K562 (cell line): ENCODE measurements at regions not wholly inside any gene's neighbourhood (a gene's known extent, or its start where the extent isn't known, plus 50 kb on each side); places are given as distances from the start of the nearest gene placed in this dataset.

Experiments used
- CBX8 ChIP-seq: fragments of 200-600 bp; sonication (generic); IDR thresholded peaks from 2 replicates; pipeline ENCODE4 v1.6.1; 2012; ENCODE audit warnings: borderline replicate concordance, mixed run types, low read depth, mild to moderate bottlenecking, moderate library complexity, mixed read lengths, low read length, control low read depth, inconsistent platforms; ENCODE audit not compliant: poor library complexity, severe bottlenecking; ENCODE audit errors: extremely low read depth
- CTCF ChIP-seq, 3 experiments: IDR thresholded peaks in 2 of 3; conservative IDR thresholded peaks in 1 of 3; 2 replicates each; pipeline ENCODE4 v1.5.1; 2011 to 2012; ENCODE audit warnings: low read length in 3 of 3, mild to moderate bottlenecking in 3 of 3, control low read depth in 2 of 3, improper control_type of control experiment in 1 of 3, inconsistent platforms in 1 of 3, low read depth in 1 of 3, mixed read lengths in 1 of 3, moderate library complexity in 1 of 3; ENCODE audit not compliant: insufficient read depth in 2 of 3
- MAX ChIP-seq: sonication (generic); formaldehyde crosslinking; IDR thresholded peaks from 2 replicates; pipeline ENCODE4 v1.9.0; 2022; ENCODE audit warnings: mild to moderate bottlenecking, missing genetic modification reagents
- POLR2AphosphoS2 ChIP-seq: IDR thresholded peaks from 2 replicates; pipeline ENCODE4 v1.6.1; 2012; ENCODE audit warnings: low read length, improper control_type of control experiment
- POLR2AphosphoS5 ChIP-seq: IDR thresholded peaks from 2 replicates; pipeline ENCODE4 v1.6.1; 2011; ENCODE audit warnings: mild to moderate bottlenecking, low read depth, low read length, moderate library complexity; ENCODE audit not compliant: control insufficient read depth, insufficient read depth
- RBM17 ChIP-seq: fragments of 200-400 bp; formaldehyde crosslinking; IDR thresholded peaks from 2 replicates; pipeline ENCODE4 v1.6.1; 2017; ENCODE audit warnings: low read depth, mild to moderate bottlenecking, low read length, borderline replicate concordance
- SIN3B ChIP-seq: fragments of 450-650 bp; IDR thresholded peaks from 2 replicates; pipeline ENCODE4 v1.6.1; 2017; ENCODE audit warnings: low read depth, mild to moderate bottlenecking, moderate library complexity
- SMARCC2 ChIP-seq: fragments of 450-650 bp; IDR thresholded peaks from 2 replicates; pipeline ENCODE4 v1.6.1; 2017; ENCODE audit warnings: antibody characterized with exemption, moderate library complexity, mild to moderate bottlenecking, low read depth
- SOX6 ChIP-seq: fragments of 450-650 bp; IDR thresholded peaks from 2 replicates; pipeline ENCODE4 v1.6.1; 2014; ENCODE audit warnings: mild to moderate bottlenecking
- TAF1 ChIP-seq: IDR thresholded peaks from 2 replicates; pipeline ENCODE4 v1.6.1; 2011; ENCODE audit warnings: mild to moderate bottlenecking, low read length, moderate library complexity; ENCODE audit not compliant: insufficient read depth, control insufficient read depth, severe bottlenecking; ENCODE audit errors: extremely low read depth
- ZBTB17 ChIP-seq: fragments of 450-650 bp; formaldehyde crosslinking; IDR thresholded peaks from 2 replicates; pipeline ENCODE4 v1.4.0; 2020; ENCODE audit warnings: mild to moderate bottlenecking
- ZBTB33 ChIP-seq: sonication (generic); formaldehyde crosslinking; IDR thresholded peaks from 2 replicates; pipeline ENCODE4 v1.8.1; 2023; ENCODE audit warnings: mild to moderate bottlenecking, missing genetic modification reagents
- ZBTB40 ChIP-seq, 2 experiments: fragments of 450-650 bp in 1 of 2; sonication (generic) in 1 of 2; formaldehyde crosslinking in 1 of 2; IDR thresholded peaks; 2 replicates each; pipeline versions ENCODE4 v1.7.1 to v1.9.0; 2016 to 2022; ENCODE audit warnings: inconsistent platforms in 1 of 2, mild to moderate bottlenecking in 1 of 2, missing genetic modification reagents in 1 of 2
- ZEB2 ChIP-seq: fragments of 450-650 bp; IDR thresholded peaks from 2 replicates; pipeline ENCODE4 v1.6.1; 2016

- TF ChIP-seq ZBTB33 (CRISPR knock-in tag) (no peak), POLR2AphosphoS2 (no peak), CTCF (IDR thresholded peaks at IDR 0.05 in 2 of 3, conservative IDR thresholded peaks at IDR 0.05 in 1 of 3; ENCODE audit: insufficient read depth in 2 of 3, low read depth in 1 of 3, low read length in 3 of 3) (no peak), ZBTB40 (IDR thresholded peaks at IDR 0.05) (no peak), ZBTB40 (CRISPR knock-in tag; IDR thresholded peaks at IDR 0.05) (no peak), TAF1 (no peak), ZEB2 (no peak), MAX (CRISPR knock-in tag) (no peak), CBX8 (no peak), ZBTB17 (no peak), POLR2AphosphoS5 (no peak), SIN3B (no peak), SMARCC2 (no peak), RBM17 (no peak), SOX6 (no peak)
These were observed 183.7 kb downstream of the METTL4 start for GRCh38 chr18:2387588-2387987.
